ENCODE measurements at regions not wholly inside any gene's neighbourhood (a gene's known extent, or its start where the extent isn't known, plus 50 kb on each side); places are given as distances from the start of the nearest gene placed in this dataset.
"Not testable (repeated sequence)": the region's sequence is repeated elsewhere in the genome, so short reads cannot be mapped to it uniquely, and the experiment has no call there.

- TF ChIP-seq, protein P1, sequence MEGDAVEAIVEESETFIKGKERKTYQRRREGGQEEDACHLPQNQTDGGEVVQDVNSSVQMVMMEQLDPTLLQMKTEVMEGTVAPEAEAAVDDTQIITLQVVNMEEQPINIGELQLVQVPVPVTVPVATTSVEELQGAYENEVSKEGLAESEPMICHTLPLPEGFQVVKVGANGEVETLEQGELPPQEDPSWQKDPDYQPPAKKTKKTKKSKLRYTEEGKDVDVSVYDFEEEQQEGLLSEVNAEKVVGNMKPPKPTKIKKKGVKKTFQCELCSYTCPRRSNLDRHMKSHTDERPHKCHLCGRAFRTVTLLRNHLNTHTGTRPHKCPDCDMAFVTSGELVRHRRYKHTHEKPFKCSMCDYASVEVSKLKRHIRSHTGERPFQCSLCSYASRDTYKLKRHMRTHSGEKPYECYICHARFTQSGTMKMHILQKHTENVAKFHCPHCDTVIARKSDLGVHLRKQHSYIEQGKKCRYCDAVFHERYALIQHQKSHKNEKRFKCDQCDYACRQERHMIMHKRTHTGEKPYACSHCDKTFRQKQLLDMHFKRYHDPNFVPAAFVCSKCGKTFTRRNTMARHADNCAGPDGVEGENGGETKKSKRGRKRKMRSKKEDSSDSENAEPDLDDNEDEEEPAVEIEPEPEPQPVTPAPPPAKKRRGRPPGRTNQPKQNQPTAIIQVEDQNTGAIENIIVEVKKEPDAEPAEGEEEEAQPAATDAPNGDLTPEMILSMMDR (conservative IDR thresholded peaks at IDR 0.05) = no peak
- no peak for TF ChIP-seq ZFX (IDR thresholded peaks at IDR 0.05)
- H3K27ac ChIP-seq = no peak overlapping the region
These were observed 178.3 kb downstream of the BARX1 start for GRCh38 chr9:93776873-93777272.

DNA sequence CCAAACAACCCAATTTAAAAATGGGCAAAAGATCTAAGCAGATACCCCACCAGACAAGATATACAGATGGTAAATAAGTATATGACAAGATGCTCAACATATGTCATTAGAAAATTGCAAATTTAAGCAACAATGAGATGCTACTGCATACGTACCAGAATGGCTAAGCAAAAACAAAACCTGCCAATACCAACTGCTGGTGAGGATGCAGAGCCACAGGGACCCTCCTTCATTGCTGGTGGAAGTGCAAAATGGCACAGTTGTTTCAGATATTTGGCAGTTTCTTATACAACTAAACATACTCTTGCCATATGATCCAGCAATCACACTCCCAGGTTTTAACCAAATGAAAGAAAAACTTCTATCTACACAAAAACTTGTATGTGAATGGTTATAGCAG lies 178.9 kb downstream of the BARX1 start:
- no peak for TF ChIP-seq ZFX (IDR thresholded peaks at IDR 0.05)
- TF ChIP-seq, protein P1 (conservative IDR thresholded peaks at IDR 0.05) = no peak
- no peak overlapping the region for H3K27ac ChIP-seq

GRCh38 chr9:93774331-93775102 lies 180.6 kb downstream of the BARX1 start:
- no peak overlapping the region for H3K27ac ChIP-seq
- no peak for TF ChIP-seq ZFX (IDR thresholded peaks at IDR 0.05)
- TF ChIP-seq, protein P1 (conservative IDR thresholded peaks at IDR 0.05) = no peak

DNA sequence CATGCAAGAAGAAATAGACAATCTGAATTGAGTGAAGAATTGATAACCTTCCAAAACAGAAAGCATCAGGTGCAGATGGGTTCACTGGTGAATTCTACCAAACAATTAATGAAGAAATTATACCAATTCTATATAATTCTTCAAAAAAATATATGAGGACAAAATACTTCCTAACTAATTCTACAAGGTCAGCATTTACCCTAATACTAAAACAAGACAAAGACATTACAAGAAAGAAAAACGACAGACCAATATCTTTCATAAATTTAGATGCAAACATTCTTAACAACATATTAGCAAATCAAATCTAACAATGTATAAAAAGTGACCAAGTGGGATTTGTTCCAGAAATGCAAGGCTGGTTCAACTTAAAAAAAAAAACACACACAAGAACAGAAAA lies 183.9 kb downstream of the BARX1 start:
- no peak overlapping the region for H3K27ac ChIP-seq
- no peak for TF ChIP-seq ZFX (IDR thresholded peaks at IDR 0.05)
- TF ChIP-seq, protein P1 (conservative IDR thresholded peaks at IDR 0.05) = no peak

DNA sequence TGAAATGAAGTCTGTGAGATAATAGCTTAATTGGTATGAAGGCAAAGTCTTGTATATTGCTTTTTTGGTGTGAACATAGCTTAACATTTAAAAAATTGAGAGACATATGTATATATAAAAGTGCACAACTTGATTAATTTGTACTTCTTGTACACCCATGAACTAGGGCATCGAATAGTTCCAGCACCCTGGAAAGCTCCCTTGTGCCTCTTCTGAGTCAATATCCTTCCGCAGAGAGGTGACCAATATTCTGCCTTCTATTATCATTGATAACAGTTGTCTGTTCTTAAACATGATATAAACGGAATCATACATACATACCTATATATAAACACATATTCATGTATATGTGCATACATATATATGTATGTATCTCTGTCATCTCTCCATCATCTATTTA lies 185.4 kb downstream of the PHF2 start:
- TF ChIP-seq ZFX (IDR thresholded peaks at IDR 0.05) = no peak
- TF ChIP-seq, protein P1 (conservative IDR thresholded peaks at IDR 0.05) = no peak

GRCh38 chr9:93750045-93750444 lies 173.7 kb downstream of the PHF2 start:
- TF ChIP-seq ZFX (IDR thresholded peaks at IDR 0.05) = no peak
- TF ChIP-seq, protein P1 (conservative IDR thresholded peaks at IDR 0.05) = no peak
- H3K27ac ChIP-seq = no peak overlapping the region

More for the DNA sequence above, 185.4 kb downstream of the PHF2 start:
- H3K27ac ChIP-seq = no peak overlapping the region

DNA sequence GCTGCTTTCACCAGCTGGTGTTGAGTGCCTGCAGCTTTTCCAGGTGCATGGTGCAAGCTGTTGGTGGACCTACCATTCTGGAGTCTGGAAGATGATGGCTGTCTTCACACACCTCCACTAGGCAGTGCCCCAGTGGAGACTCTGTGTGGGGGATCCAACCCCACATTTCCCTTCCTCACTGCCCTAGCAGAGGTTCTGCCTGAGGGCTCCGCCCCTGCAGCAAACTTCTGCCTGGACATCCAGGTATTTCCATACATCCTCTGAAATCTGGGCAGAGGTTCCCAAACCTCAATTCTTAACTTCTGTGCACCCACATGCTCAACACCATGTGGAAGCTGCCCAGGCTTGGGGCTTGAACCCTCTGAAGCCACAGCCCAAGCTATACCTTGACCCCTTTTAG lies 172.4 kb downstream of the PHF2 start:
- H3K27ac ChIP-seq = not testable (repeated sequence)

DNA sequence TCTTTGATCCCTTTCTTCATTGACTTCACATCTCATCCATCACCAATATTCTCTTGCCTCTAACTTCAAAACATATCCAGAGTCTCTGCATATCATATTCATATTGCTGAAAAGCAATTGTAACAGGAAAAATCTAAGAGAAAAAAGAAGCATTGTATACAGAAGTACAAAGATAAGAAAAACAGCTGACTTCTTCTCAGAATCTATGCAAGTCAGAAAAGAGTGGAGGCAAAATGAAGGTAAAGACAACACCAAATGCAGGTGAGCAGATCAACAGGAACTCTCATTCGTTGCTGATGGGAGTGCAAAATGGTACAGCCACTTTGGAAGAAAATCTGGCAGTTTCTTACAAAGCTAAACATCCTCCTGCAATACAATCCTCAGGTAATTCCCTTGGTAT lies 155.6 kb downstream of the PHF2 start:
- H3K27ac ChIP-seq = no peak overlapping the region

More for the DNA sequence above, 155.6 kb downstream of the PHF2 start:
- TF ChIP-seq, protein P1 (conservative IDR thresholded peaks at IDR 0.05) = no peak
- no peak for TF ChIP-seq ZFX (IDR thresholded peaks at IDR 0.05)

Data from C4-2B (cell line).